ENCODE measurements at regions not wholly inside any gene's neighbourhood (a gene's known extent, or its start where the extent isn't known, plus 50 kb on each side); places are given as distances from the start of the nearest gene placed in this dataset.

- Histone ChIP-seq H3K4me3 (ENCODE audit: low read length in 2 of 2) (no peak overlapping the region), H3K4me1 (ENCODE audit: control insufficient read depth in 1 of 2, insufficient read depth in 2 of 2, low read length in 2 of 2) (no peaks in the 10 kb centered on the region), H3K36me3 (ENCODE audit: control insufficient read depth in 1 of 2, insufficient read depth in 2 of 2, low read length in 1 of 2) (no peaks in the 10 kb centered on the region), H3K9me3 (ENCODE audit: control insufficient read depth, low read length) (peaks cover 3% of the 10 kb centered on the region), H3K27me3 (ENCODE audit: control insufficient read depth in 1 of 2, insufficient read depth in 2 of 2, low read length in 1 of 2) (no peaks in the 10 kb centered on the region), H3K27ac (ENCODE audit: low read depth in 1 of 2, low read length in 2 of 2) (no peak overlapping the region)
- intact Hi-C loops (cut with DNase I): no loop called here
- 78 to 79% methylated on average over 3 of the region's 3 CpGs for WGBS, 2 donors
- ATAC-seq (ENCODE audit: low FRiP score) (peak; percentile 19), DNase-seq (no peak)
These were observed 210.3 kb downstream of the AMY1C start for GRCh38 chr1:103960045-103960444.

GRCh38 chr1:103960710-103961109, 211.0 kb downstream of the AMY1C start:
- WGBS, 2 donors: 83 to 88% methylated on average over 6 of the region's 6 CpGs
- no peaks in the 10 kb centered on the region for H3K4me1 ChIP-seq (ENCODE audit: control insufficient read depth in 1 of 2, insufficient read depth in 2 of 2, low read length in 2 of 2)
- intact Hi-C loops (cut with DNase I): no loop called here
- ATAC-seq (ENCODE audit: low FRiP score) (peak; percentile 36), DNase-seq (no peak)
- no peak overlapping the region for H3K4me3 ChIP-seq (ENCODE audit: low read length in 2 of 2)
- H3K27ac ChIP-seq (ENCODE audit: low read depth in 1 of 2, low read length in 2 of 2): no peak overlapping the region
- peaks cover 3% of the 10 kb centered on the region for H3K9me3 ChIP-seq (ENCODE audit: control insufficient read depth, low read length)
- H3K36me3 ChIP-seq (ENCODE audit: control insufficient read depth in 1 of 2, insufficient read depth in 2 of 2, low read length in 1 of 2): no peaks in the 10 kb centered on the region
- no peaks in the 10 kb centered on the region for H3K27me3 ChIP-seq (ENCODE audit: control insufficient read depth in 1 of 2, insufficient read depth in 2 of 2, low read length in 1 of 2)

- Histone ChIP-seq H3K27ac (ENCODE audit: low read depth in 1 of 2, low read length in 2 of 2) (no peak overlapping the region), H3K27me3 (ENCODE audit: control insufficient read depth in 1 of 2, insufficient read depth in 2 of 2, low read length in 1 of 2) (no peaks in the 10 kb centered on the region), H3K4me3 (ENCODE audit: low read length in 2 of 2) (no peak overlapping the region), H3K9me3 (ENCODE audit: control insufficient read depth, low read length) (no peaks in the 10 kb centered on the region), H3K4me1 (ENCODE audit: control insufficient read depth in 1 of 2, insufficient read depth in 2 of 2, low read length in 2 of 2) (no peaks in the 10 kb centered on the region), H3K36me3 (ENCODE audit: control insufficient read depth in 1 of 2, insufficient read depth in 2 of 2, low read length in 1 of 2) (no peaks in the 10 kb centered on the region)
- DNase-seq (no peak), ATAC-seq (ENCODE audit: low FRiP score) (no peak)
- intact Hi-C loops (cut with DNase I): no loop called here
- WGBS, 2 donors: 84 to 86% methylated on average over 3 of the region's 3 CpGs
These were observed 237.1 kb downstream of the AMY1C start for GRCh38 chr1:103986792-103987191.

GRCh38 chr1:103997631-103998030, 247.9 kb downstream of the AMY1C start:
- no peaks in the 10 kb centered on the region for H3K27me3 ChIP-seq (ENCODE audit: control insufficient read depth in 1 of 2, insufficient read depth in 2 of 2, low read length in 1 of 2)
- WGBS, 2 donors: 37 to 54% methylated on average over 3 of the region's 3 CpGs
- DNase-seq (no peak), ATAC-seq (ENCODE audit: low FRiP score) (no peak)
- intact Hi-C loops (cut with DNase I): no loop called here
- no peaks in the 10 kb centered on the region for H3K36me3 ChIP-seq (ENCODE audit: control insufficient read depth in 1 of 2, insufficient read depth in 2 of 2, low read length in 1 of 2)
- no peaks in the 10 kb centered on the region for H3K9me3 ChIP-seq (ENCODE audit: control insufficient read depth, low read length)
- no peaks in the 10 kb centered on the region for H3K4me1 ChIP-seq (ENCODE audit: control insufficient read depth in 1 of 2, insufficient read depth in 2 of 2, low read length in 2 of 2)
- H3K4me3 ChIP-seq (ENCODE audit: low read length in 2 of 2): no peak overlapping the region
- no peak overlapping the region for H3K27ac ChIP-seq (ENCODE audit: low read depth in 1 of 2, low read length in 2 of 2)

GRCh38 chr1:104018922-104019674, 269.4 kb downstream of the AMY1C start:
- H3K27ac ChIP-seq (ENCODE audit: low read depth in 1 of 2, low read length in 2 of 2): no peak overlapping the region
- WGBS, 2 donors: 78 to 89% methylated on average over 1 of the region's 1 CpG
- ATAC-seq (ENCODE audit: low FRiP score): no peak
- no peak for DNase-seq
- intact Hi-C loops (cut with DNase I): no loop called here
- H3K36me3 ChIP-seq (ENCODE audit: control insufficient read depth in 1 of 2, insufficient read depth in 2 of 2, low read length in 1 of 2): no peaks in the 10 kb centered on the region
- H3K4me3 ChIP-seq (ENCODE audit: low read length in 2 of 2): no peak overlapping the region
- H3K9me3 ChIP-seq (ENCODE audit: control insufficient read depth, low read length): peaks cover 1% of the 10 kb centered on the region
- H3K27me3 ChIP-seq (ENCODE audit: control insufficient read depth in 1 of 2, insufficient read depth in 2 of 2, low read length in 1 of 2): no peaks in the 10 kb centered on the region
- no peaks in the 10 kb centered on the region for H3K4me1 ChIP-seq (ENCODE audit: control insufficient read depth in 1 of 2, insufficient read depth in 2 of 2, low read length in 2 of 2)

- Histone ChIP-seq H3K4me1 (ENCODE audit: control insufficient read depth in 1 of 2, insufficient read depth in 2 of 2, low read length in 2 of 2) (no peaks in the 10 kb centered on the region), H3K27me3 (ENCODE audit: control insufficient read depth in 1 of 2, insufficient read depth in 2 of 2, low read length in 1 of 2) (no peaks in the 10 kb centered on the region), H3K4me3 (ENCODE audit: low read length in 2 of 2) (no peak overlapping the region), H3K9me3 (ENCODE audit: control insufficient read depth, low read length) (peaks cover 1% of the 10 kb centered on the region), H3K36me3 (ENCODE audit: control insufficient read depth in 1 of 2, insufficient read depth in 2 of 2, low read length in 1 of 2) (no peaks in the 10 kb centered on the region), H3K27ac (ENCODE audit: low read depth in 1 of 2, low read length in 2 of 2) (no peak overlapping the region)
- intact Hi-C loops (cut with DNase I): no loop called here
- DNase-seq (no peak), ATAC-seq (ENCODE audit: low FRiP score) (no peak)
- 53 to 71% methylated on average over 1 of the region's 1 CpG for whole genome bisulfite sequencing, 2 donors
These were observed 270.0 kb downstream of the AMY1C start for GRCh38 chr1:104019675-104020049.

- H3K27me3 ChIP-seq (ENCODE audit: control insufficient read depth in 1 of 2, insufficient read depth in 2 of 2, low read length in 1 of 2): no peaks in the 10 kb centered on the region
- no peak for ATAC-seq (ENCODE audit: low FRiP score)
- no peak overlapping the region for H3K27ac ChIP-seq (ENCODE audit: low read depth in 1 of 2, low read length in 2 of 2)
- H3K4me1 ChIP-seq (ENCODE audit: control insufficient read depth in 1 of 2, insufficient read depth in 2 of 2, low read length in 2 of 2): no peaks in the 10 kb centered on the region
- no peak overlapping the region for H3K4me3 ChIP-seq (ENCODE audit: low read length in 2 of 2)
- H3K9me3 ChIP-seq (ENCODE audit: control insufficient read depth, low read length): no peaks in the 10 kb centered on the region
- WGBS, 2 donors: 66 to 72% methylated on average over 3 of the region's 3 CpGs
- intact Hi-C loops (cut with DNase I): no loop called here
- DNase-seq: no peak
- no peaks in the 10 kb centered on the region for H3K36me3 ChIP-seq (ENCODE audit: control insufficient read depth in 1 of 2, insufficient read depth in 2 of 2, low read length in 1 of 2)
These were observed 278.8 kb downstream of the AMY1C start for GRCh38 chr1:104028416-104029035.

GRCh38 chr1:104029456-104029970, 279.8 kb downstream of the AMY1C start:
- 88 to 92% methylated on average over 1 of the region's 1 CpG for WGBS, 2 donors
- DNase-seq (no peak), ATAC-seq (ENCODE audit: low FRiP score) (no peak)
- Histone ChIP-seq H3K36me3 (ENCODE audit: control insufficient read depth in 1 of 2, insufficient read depth in 2 of 2, low read length in 1 of 2) (no peaks in the 10 kb centered on the region), H3K9me3 (ENCODE audit: control insufficient read depth, low read length) (no peaks in the 10 kb centered on the region), H3K27ac (ENCODE audit: low read depth in 1 of 2, low read length in 2 of 2) (no peak overlapping the region), H3K4me3 (ENCODE audit: low read length in 2 of 2) (no peak overlapping the region), H3K27me3 (ENCODE audit: control insufficient read depth in 1 of 2, insufficient read depth in 2 of 2, low read length in 1 of 2) (no peaks in the 10 kb centered on the region), H3K4me1 (ENCODE audit: control insufficient read depth in 1 of 2, insufficient read depth in 2 of 2, low read length in 2 of 2) (no peaks in the 10 kb centered on the region)
- intact Hi-C loops (cut with DNase I): no loop called here

- no peak overlapping the region for H3K27ac ChIP-seq (ENCODE audit: low read depth in 1 of 2, low read length in 2 of 2)
- peaks cover 1% of the 10 kb centered on the region for H3K9me3 ChIP-seq (ENCODE audit: control insufficient read depth, low read length)
- no peak overlapping the region for H3K4me3 ChIP-seq (ENCODE audit: low read length in 2 of 2)
- 64 to 75% methylated on average over 8 of the region's 8 CpGs for WGBS, 2 donors
- H3K27me3 ChIP-seq (ENCODE audit: control insufficient read depth in 1 of 2, insufficient read depth in 2 of 2, low read length in 1 of 2): no peaks in the 10 kb centered on the region
- no peak for DNase-seq
- ATAC-seq (ENCODE audit: low FRiP score): no peak
- no peaks in the 10 kb centered on the region for H3K36me3 ChIP-seq (ENCODE audit: control insufficient read depth in 1 of 2, insufficient read depth in 2 of 2, low read length in 1 of 2)
- intact Hi-C loops (cut with DNase I): no loop called here
- H3K4me1 ChIP-seq (ENCODE audit: control insufficient read depth in 1 of 2, insufficient read depth in 2 of 2, low read length in 2 of 2): no peaks in the 10 kb centered on the region
These were observed 307.1 kb downstream of the AMY1C start for GRCh38 chr1:104056786-104057185.
